ENCODE measurements at regions not wholly inside any gene's neighbourhood (a gene's known extent, or its start where the extent isn't known, plus 50 kb on each side); places are given as distances from the start of the nearest gene placed in this dataset.
"Not testable (repeated sequence)": the region's sequence is repeated elsewhere in the genome, so short reads cannot be mapped to it uniquely, and the experiment has no call there.

DNA sequence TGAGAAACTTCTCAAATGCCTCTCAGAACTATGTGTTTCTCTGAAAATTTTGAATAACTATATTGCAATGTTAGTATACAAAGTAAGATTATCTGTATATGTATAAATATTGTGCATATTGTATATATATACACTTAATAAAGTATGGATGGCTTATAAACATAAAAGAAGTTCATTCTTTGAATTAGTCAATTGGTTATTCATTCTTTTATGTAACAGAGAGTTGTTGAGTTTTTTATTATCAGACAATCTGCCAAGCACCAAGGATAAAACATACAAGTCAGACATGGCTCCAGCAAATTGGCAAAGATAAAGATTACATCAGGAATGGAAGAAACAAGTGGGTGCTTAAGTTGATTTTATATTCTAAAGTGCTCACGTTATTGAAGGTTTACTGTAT is 289.1 kb upstream of the EYS start:
- H3K4me3 ChIP-seq (replicated peaks; ENCODE audit: low read depth, low read length) = no peak overlapping the region
- TF ChIP-seq, protein P1, sequence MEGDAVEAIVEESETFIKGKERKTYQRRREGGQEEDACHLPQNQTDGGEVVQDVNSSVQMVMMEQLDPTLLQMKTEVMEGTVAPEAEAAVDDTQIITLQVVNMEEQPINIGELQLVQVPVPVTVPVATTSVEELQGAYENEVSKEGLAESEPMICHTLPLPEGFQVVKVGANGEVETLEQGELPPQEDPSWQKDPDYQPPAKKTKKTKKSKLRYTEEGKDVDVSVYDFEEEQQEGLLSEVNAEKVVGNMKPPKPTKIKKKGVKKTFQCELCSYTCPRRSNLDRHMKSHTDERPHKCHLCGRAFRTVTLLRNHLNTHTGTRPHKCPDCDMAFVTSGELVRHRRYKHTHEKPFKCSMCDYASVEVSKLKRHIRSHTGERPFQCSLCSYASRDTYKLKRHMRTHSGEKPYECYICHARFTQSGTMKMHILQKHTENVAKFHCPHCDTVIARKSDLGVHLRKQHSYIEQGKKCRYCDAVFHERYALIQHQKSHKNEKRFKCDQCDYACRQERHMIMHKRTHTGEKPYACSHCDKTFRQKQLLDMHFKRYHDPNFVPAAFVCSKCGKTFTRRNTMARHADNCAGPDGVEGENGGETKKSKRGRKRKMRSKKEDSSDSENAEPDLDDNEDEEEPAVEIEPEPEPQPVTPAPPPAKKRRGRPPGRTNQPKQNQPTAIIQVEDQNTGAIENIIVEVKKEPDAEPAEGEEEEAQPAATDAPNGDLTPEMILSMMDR (IDR thresholded peaks at IDR 0.05; ENCODE audit: low read length, missing control alignments) = no peak
- no peak for DNase-seq (ENCODE audit: low read depth)

DNA sequence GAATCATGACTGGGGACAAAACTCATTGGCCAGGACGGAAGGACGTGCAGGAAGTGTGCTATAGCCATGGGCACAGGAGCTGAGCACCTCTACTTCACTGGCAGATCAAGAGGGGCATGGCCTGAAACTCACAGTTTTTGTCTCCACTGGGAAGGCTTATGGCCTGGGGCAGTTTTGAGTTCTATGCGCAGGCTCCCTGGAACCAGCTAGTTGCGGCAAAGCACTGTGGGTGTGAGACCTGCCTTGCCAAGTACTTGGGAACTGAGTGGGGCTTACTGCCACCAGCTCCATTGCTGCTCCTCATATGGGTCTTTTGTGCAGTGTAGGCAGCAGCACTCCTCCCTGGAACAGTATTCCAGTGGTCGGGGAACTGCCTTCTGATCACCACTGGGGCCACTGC is 282.6 kb upstream of the EYS start:
- no peak overlapping the region for H3K4me3 ChIP-seq (replicated peaks; ENCODE audit: low read depth, low read length)
- no peak for DNase-seq (ENCODE audit: low read depth)
- TF ChIP-seq, protein P1 (IDR thresholded peaks at IDR 0.05; ENCODE audit: low read length, missing control alignments) = no peak

DNA sequence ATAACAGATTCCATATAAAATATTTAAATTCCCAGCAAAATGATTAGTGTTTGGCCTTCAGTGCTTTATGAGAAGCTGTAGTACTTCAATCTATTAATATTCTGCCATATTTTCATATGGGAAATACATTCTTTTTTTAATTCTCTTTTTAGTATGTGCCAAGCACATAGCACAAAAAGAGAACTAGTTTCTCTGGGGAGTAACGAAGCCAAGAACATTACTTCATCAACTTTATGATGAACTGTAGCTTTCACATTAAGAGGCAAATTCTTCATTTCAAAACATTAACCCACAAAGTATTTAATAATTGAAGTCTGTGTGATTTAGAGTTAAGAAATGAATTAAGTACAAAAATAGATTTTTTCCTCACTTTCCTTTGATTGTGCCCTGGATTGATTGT is 281.0 kb upstream of the EYS start:
- no peak overlapping the region for H3K4me3 ChIP-seq (replicated peaks; ENCODE audit: low read depth, low read length)
- TF ChIP-seq, protein P1 (IDR thresholded peaks at IDR 0.05; ENCODE audit: low read length, missing control alignments) = no peak
- DNase-seq (ENCODE audit: low read depth) = no peak

DNA sequence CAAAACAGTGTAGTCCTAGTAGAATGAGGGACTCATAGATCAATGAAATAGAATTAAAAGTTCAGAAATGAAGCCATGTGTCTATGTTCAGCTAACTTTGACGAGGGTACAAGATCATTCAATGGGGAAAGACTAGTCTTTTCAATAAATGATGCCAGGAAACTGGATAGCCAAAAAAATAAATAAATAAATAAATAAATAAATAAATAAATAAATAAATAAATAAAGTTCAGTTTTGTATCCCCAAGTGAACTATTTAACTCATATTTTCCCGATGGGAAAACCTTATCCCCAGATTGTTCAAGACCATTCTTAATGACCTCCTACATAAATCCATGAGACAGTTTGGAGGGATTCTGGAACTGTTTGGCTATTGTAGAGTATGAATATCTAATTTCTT is 277.1 kb upstream of the EYS start:
- DNase-seq (ENCODE audit: low read depth) = no peak

DNA sequence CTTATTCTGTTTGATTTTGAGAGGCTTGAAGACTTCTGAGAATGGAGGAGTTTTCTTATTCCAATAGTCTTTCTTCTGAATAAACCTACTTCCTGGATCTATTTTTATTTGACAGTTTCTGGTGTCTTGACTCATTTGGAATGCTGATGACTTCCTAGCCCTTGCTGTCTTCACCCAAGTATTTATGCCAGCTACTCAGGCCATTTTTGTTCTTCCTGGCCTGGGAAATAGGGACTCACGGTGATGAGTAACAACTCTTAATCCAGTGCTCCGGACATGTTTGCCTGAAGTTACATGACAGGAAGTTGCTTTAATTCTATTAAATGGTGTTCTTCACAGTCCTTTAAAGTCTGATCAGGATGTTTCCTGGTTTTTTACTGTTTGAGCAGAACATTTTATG is 272.1 kb upstream of the EYS start:
- TF ChIP-seq, protein P1 (IDR thresholded peaks at IDR 0.05; ENCODE audit: low read length, missing control alignments) = no peak
- no peak overlapping the region for H3K4me3 ChIP-seq (replicated peaks; ENCODE audit: low read depth, low read length)
- DNase-seq (ENCODE audit: low read depth) = peak; percentile 1

More for the DNA sequence above, 277.1 kb upstream of the EYS start:
- TF ChIP-seq, protein P1 (IDR thresholded peaks at IDR 0.05; ENCODE audit: low read length, missing control alignments) = no peak
- H3K4me3 ChIP-seq (replicated peaks; ENCODE audit: low read depth, low read length) = no peak overlapping the region

DNA sequence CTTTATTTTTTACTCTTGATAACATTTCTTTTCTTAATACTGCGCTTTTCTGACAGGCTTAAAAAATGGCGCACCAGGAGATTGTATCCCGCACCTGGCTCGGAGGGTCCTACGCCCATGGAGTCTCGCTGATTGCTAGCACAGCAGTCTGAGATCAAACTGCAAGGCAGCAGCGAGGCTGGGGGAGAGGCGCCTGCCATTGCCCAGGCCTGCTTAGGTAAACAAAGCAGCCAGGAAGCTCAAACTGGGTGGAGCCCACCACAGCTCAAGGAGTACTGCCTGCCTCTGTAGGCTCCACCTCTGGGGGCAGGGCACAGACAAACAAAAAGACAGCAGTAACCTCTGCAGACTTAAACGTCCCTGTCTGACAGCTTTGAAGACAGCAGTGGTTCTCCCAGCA is 264.2 kb upstream of the EYS start:
- not testable (repeated sequence) for DNase-seq (ENCODE audit: low read depth); H3K4me3 ChIP-seq (replicated peaks; ENCODE audit: low read depth, low read length)

DNA sequence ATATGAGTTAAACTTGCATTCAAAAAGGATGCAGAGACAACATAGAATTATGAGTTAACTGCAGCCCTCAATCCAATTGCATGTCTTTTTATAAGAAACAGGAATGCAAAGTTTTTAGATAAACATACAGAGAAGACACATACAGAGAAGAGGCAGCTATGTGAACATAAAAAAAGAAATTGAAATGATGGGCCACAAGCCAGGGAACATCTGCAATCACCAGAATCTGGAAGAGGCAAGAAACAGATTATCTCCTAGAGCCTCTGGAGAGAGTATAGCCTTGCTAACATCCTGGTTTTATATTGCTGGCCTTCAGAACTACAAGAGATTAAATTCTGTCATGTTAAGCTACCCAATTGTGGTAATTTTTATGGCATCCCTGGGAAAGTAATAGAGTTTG is 257.2 kb upstream of the EYS start:
- no peak for DNase-seq (ENCODE audit: low read depth)
- no peak overlapping the region for H3K4me3 ChIP-seq (replicated peaks; ENCODE audit: low read depth, low read length)
- TF ChIP-seq, protein P1 (IDR thresholded peaks at IDR 0.05; ENCODE audit: low read length, missing control alignments) = no peak

DNA sequence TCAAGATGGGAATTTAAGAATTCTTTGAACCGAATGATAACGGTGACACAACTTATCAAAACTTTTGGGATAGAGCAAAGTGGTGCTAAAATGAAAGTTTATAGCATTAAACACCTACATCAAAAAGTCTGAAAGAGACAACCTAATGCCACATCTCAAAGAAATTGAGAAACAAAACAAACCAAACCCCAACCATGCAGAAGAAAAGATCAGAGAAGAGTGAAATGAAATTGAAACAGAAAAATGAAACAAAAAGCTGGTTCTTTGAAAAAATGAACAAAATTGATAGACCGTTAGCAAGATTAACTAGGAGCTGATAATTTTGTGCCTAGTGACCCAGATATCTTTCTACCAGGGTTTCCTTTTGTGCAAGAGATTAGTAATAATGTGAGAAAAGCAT is 248.0 kb upstream of the EYS start:
- H3K4me3 ChIP-seq (replicated peaks; ENCODE audit: low read depth, low read length) = no peak overlapping the region
- no peak for DNase-seq (ENCODE audit: low read depth)
- TF ChIP-seq, protein P1 (IDR thresholded peaks at IDR 0.05; ENCODE audit: low read length, missing control alignments) = no peak

All from fibroblast of pulmonary artery (primary cell).